Activated naive CD8-positive, alpha-beta T cell treated with anti-CD3 and anti-CD28 coated beads, Interleukin-2, amount 50 U/mL, for 24 hours (primary cell): ENCODE measurements at regions not wholly inside any gene's neighbourhood (a gene's known extent, or its start where the extent isn't known, plus 50 kb on each side); places are given as distances from the start of the nearest gene placed in this dataset.

Source experiments
- ATAC-seq: fragments of 150-1000 bp; cut with Tn5 transposase; one replicate; pipeline ENCODE4 v1.10.0; 2021
- DNase-seq: peaks from one replicate; pipeline ENCODE4 v3.0.0; 2021
- H3K27ac Mint-ChIP-seq: one replicate; pipeline ENCODE4 v1.8.0; 2021; ENCODE audit warnings: mild to moderate bottlenecking, mixed read lengths
- H3K27me3 Mint-ChIP-seq: one replicate; pipeline ENCODE4 v1.8.0; 2021; ENCODE audit warnings: mixed read lengths
- H3K36me3 Mint-ChIP-seq: one replicate; pipeline ENCODE4 v1.8.0; 2021; ENCODE audit warnings: low read depth, mixed read lengths
- H3K4me1 Mint-ChIP-seq: one replicate; pipeline ENCODE4 v1.8.0; 2021; ENCODE audit warnings: mixed read lengths
- H3K4me3 Mint-ChIP-seq: one replicate; pipeline ENCODE4 v1.8.0; 2021; ENCODE audit warnings: mild to moderate bottlenecking, moderate library complexity, mixed read lengths
- H3K9me3 Mint-ChIP-seq: one replicate; pipeline ENCODE4 v1.8.0; 2021; ENCODE audit warnings: mixed read lengths

- Mint-ChIP-seq H3K4me1 (no peaks in the 10 kb centered on the region), H3K27ac (no peak overlapping the region), H3K4me3 (no peak overlapping the region), H3K9me3 (no peaks in the 10 kb centered on the region), H3K36me3 (no peaks in the 10 kb centered on the region), H3K27me3 (no peaks in the 10 kb centered on the region)
- DNase-seq, result no peak
- ATAC-seq, result no peak
Observed at GRCh38 chr4:112847045-112847444, 202.4 kb upstream of the ANK2 start.

- Mint-ChIP-seq H3K27me3 (no peaks in the 10 kb centered on the region), H3K4me3 (no peak overlapping the region), H3K36me3 (no peaks in the 10 kb centered on the region), H3K9me3 (no peaks in the 10 kb centered on the region), H3K4me1 (no peaks in the 10 kb centered on the region), H3K27ac (no peak overlapping the region)
- no peak for DNase-seq
- ATAC-seq, result no peak
Observed at GRCh38 chr4:112847781-112848180, 201.7 kb upstream of the ANK2 start.

- no peaks in the 10 kb centered on the region for H3K9me3 Mint-ChIP-seq
- H3K36me3 Mint-ChIP-seq, result no peaks in the 10 kb centered on the region
- H3K27ac Mint-ChIP-seq, result no peak overlapping the region
- no peaks in the 10 kb centered on the region for H3K4me1 Mint-ChIP-seq
- ATAC-seq (no peak), DNase-seq (no peak)
- no peak overlapping the region for H3K4me3 Mint-ChIP-seq
- H3K27me3 Mint-ChIP-seq, result no peaks in the 10 kb centered on the region
Observed at GRCh38 chr4:112848911-112849310, 200.5 kb upstream of the ANK2 start.

GRCh38 chr4:112852601-112853000 is 196.9 kb upstream of the ANK2 start:
- Mint-ChIP-seq H3K4me1 (no peaks in the 10 kb centered on the region), H3K27ac (no peak overlapping the region), H3K36me3 (no peaks in the 10 kb centered on the region), H3K27me3 (peaks cover 8% of the 10 kb centered on the region), H3K9me3 (no peaks in the 10 kb centered on the region), H3K4me3 (no peak overlapping the region)
- no peak for DNase-seq
- no peak for ATAC-seq

- no peaks in the 10 kb centered on the region for H3K4me1 Mint-ChIP-seq
- no peak for ATAC-seq
- no peak for DNase-seq
- H3K9me3 Mint-ChIP-seq, result no peaks in the 10 kb centered on the region
- peaks cover 8% of the 10 kb centered on the region for H3K27me3 Mint-ChIP-seq
- H3K27ac Mint-ChIP-seq, result no peak overlapping the region
- no peak overlapping the region for H3K4me3 Mint-ChIP-seq
- no peaks in the 10 kb centered on the region for H3K36me3 Mint-ChIP-seq
Observed at GRCh38 chr4:112853662-112854256, 195.7 kb upstream of the ANK2 start.

GRCh38 chr4:112854420-112854819 is 195.0 kb upstream of the ANK2 start:
- DNase-seq (no peak), ATAC-seq (no peak)
- no peaks in the 10 kb centered on the region for H3K4me1 Mint-ChIP-seq
- no peaks in the 10 kb centered on the region for H3K9me3 Mint-ChIP-seq
- peaks cover 8% of the 10 kb centered on the region for H3K27me3 Mint-ChIP-seq
- no peak overlapping the region for H3K27ac Mint-ChIP-seq
- no peaks in the 10 kb centered on the region for H3K36me3 Mint-ChIP-seq
- no peak overlapping the region for H3K4me3 Mint-ChIP-seq

- DNase-seq (no peak), ATAC-seq (no peak)
- peaks cover 8% of the 10 kb centered on the region for H3K27me3 Mint-ChIP-seq
- H3K4me3 Mint-ChIP-seq, result no peak overlapping the region
- no peaks in the 10 kb centered on the region for H3K9me3 Mint-ChIP-seq
- H3K4me1 Mint-ChIP-seq, result no peaks in the 10 kb centered on the region
- H3K36me3 Mint-ChIP-seq, result no peaks in the 10 kb centered on the region
- no peak overlapping the region for H3K27ac Mint-ChIP-seq
Observed at GRCh38 chr4:112855058-112855457, 194.4 kb upstream of the ANK2 start.

GRCh38 chr4:112857461-112857860 is 192.0 kb upstream of the ANK2 start:
- H3K27ac Mint-ChIP-seq, result no peak overlapping the region
- H3K4me3 Mint-ChIP-seq, result no peak overlapping the region
- DNase-seq (no peak), ATAC-seq (no peak)
- H3K9me3 Mint-ChIP-seq, result no peaks in the 10 kb centered on the region
- H3K4me1 Mint-ChIP-seq, result no peaks in the 10 kb centered on the region
- peaks cover 8% of the 10 kb centered on the region for H3K27me3 Mint-ChIP-seq
- no peaks in the 10 kb centered on the region for H3K36me3 Mint-ChIP-seq

GRCh38 chr4:112858751-112859150 is 190.7 kb upstream of the ANK2 start:
- no peaks in the 10 kb centered on the region for H3K36me3 Mint-ChIP-seq
- DNase-seq (no peak), ATAC-seq (no peak)
- no peaks in the 10 kb centered on the region for H3K9me3 Mint-ChIP-seq
- peaks cover 8% of the 10 kb centered on the region for H3K27me3 Mint-ChIP-seq
- no peak overlapping the region for H3K4me3 Mint-ChIP-seq
- no peaks in the 10 kb centered on the region for H3K4me1 Mint-ChIP-seq
- no peak overlapping the region for H3K27ac Mint-ChIP-seq

- no peak for DNase-seq
- no peaks in the 10 kb centered on the region for H3K9me3 Mint-ChIP-seq
- peaks cover 2% of the 10 kb centered on the region for H3K27me3 Mint-ChIP-seq
- no peak overlapping the region for H3K4me3 Mint-ChIP-seq
- no peak overlapping the region for H3K27ac Mint-ChIP-seq
- no peaks in the 10 kb centered on the region for H3K36me3 Mint-ChIP-seq
- ATAC-seq, result no peak
- no peaks in the 10 kb centered on the region for H3K4me1 Mint-ChIP-seq
Observed at GRCh38 chr4:112859456-112860184, 189.8 kb upstream of the ANK2 start.

- Mint-ChIP-seq H3K27me3 (no peaks in the 10 kb centered on the region), H3K9me3 (no peaks in the 10 kb centered on the region), H3K4me1 (no peaks in the 10 kb centered on the region), H3K36me3 (no peaks in the 10 kb centered on the region), H3K27ac (no peak overlapping the region), H3K4me3 (no peak overlapping the region)
- DNase-seq, result no peak
- ATAC-seq, result no peak
Observed at GRCh38 chr4:112860830-112861690, 188.4 kb upstream of the ANK2 start.

- Mint-ChIP-seq H3K27ac (no peak overlapping the region), H3K27me3 (no peaks in the 10 kb centered on the region), H3K4me1 (no peaks in the 10 kb centered on the region), H3K36me3 (no peaks in the 10 kb centered on the region), H3K9me3 (no peaks in the 10 kb centered on the region), H3K4me3 (no peak overlapping the region)
- ATAC-seq (no peak), DNase-seq (no peak)
Observed at GRCh38 chr4:112861691-112862674, 187.5 kb upstream of the ANK2 start.

GRCh38 chr4:112865443-112865842 is 184.0 kb upstream of the ANK2 start:
- Mint-ChIP-seq H3K9me3 (no peaks in the 10 kb centered on the region), H3K27me3 (no peaks in the 10 kb centered on the region), H3K4me3 (no peak overlapping the region), H3K36me3 (no peaks in the 10 kb centered on the region), H3K27ac (no peak overlapping the region), H3K4me1 (no peaks in the 10 kb centered on the region)
- DNase-seq (no peak), ATAC-seq (no peak)

- H3K4me3 Mint-ChIP-seq, result no peak overlapping the region
- no peaks in the 10 kb centered on the region for H3K4me1 Mint-ChIP-seq
- ATAC-seq (no peak), DNase-seq (no peak)
- no peak overlapping the region for H3K27ac Mint-ChIP-seq
- no peaks in the 10 kb centered on the region for H3K36me3 Mint-ChIP-seq
- H3K27me3 Mint-ChIP-seq, result peaks cover 2% of the 10 kb centered on the region
- no peaks in the 10 kb centered on the region for H3K9me3 Mint-ChIP-seq
Observed at GRCh38 chr4:112876316-112876715, 173.1 kb upstream of the ANK2 start.
